Tibial nerve (tissue), 4 donors: ENCODE measurements at regions not wholly inside any gene's neighbourhood (a gene's known extent, or its start where the extent isn't known, plus 50 kb on each side); places are given as distances from the start of the nearest gene placed in this dataset.

Source experiments
- DNase-seq, 2 donors: peaks; one replicate each; pipeline ENCODE4 v3.0.0-alpha.2; 2019; ENCODE audit warnings: low spot score in 2 of 2
- H3K27ac ChIP-seq, 4 donors: fragments of 200-600 bp; sonication (generic) in 3 of 4; one replicate each; pipeline ENCODE4 v1.5.1; 2017 to 2019; ENCODE audit warnings: mild to moderate bottlenecking in 1 of 4
- H3K27me3 ChIP-seq, 2 donors: fragments of 200-600 bp; sonication (generic) in 1 of 2; one replicate each; pipeline versions ENCODE4 v1.5.1 to v1.6.0; 2017 to 2019
- H3K36me3 ChIP-seq, 3 donors: fragments of 200-600 bp; sonication (generic); one replicate each; pipeline ENCODE4 v1.5.1; 2018 to 2019
- H3K4me1 ChIP-seq, 4 donors: fragments of 200-600 bp; sonication (generic) in 3 of 4; one replicate each; pipeline ENCODE4 v1.5.1; 2017 to 2019
- H3K4me3 ChIP-seq, 4 donors: fragments of 200-600 bp; sonication (generic) in 3 of 4; one replicate each; pipeline ENCODE4 v1.5.1; 2017 to 2019; ENCODE audit warnings: mild to moderate bottlenecking in 1 of 4, moderate library complexity in 1 of 4
- H3K9me3 ChIP-seq, 4 donors: fragments of 200-600 bp; sonication (generic) in 3 of 4; one replicate each; pipeline ENCODE4 v1.5.1; 2017 to 2019
- EP300 ChIP-seq, 2 donors: sonication (generic); formaldehyde crosslinking; IDR thresholded peaks; one replicate each; pipeline ENCODE4 v1.6.1; 2017; ENCODE audit warnings: antibody characterized with exemption in 2 of 2, mild to moderate bottlenecking in 1 of 2
- POLR2A ChIP-seq, 2 donors: fragments of 450-650 bp; IDR thresholded peaks; one replicate each; pipeline ENCODE4 v1.6.1; 2017; ENCODE audit warnings: antibody characterized with exemption in 2 of 2, mild to moderate bottlenecking in 2 of 2, moderate library complexity in 2 of 2
- WGBS, 2 donors: methylation state at CpG; one replicate each; pipeline ENCODE4 v1.1.5; 2018; 5-methylcytosine and 5-hydroxymethylcytosine counted together
- TF ChIP-seq, protein P1 (sequence below), 5 experiments: fragments of 200-600 bp in 3 of 5; fragments of 450-650 bp in 2 of 5; sonication (generic) in 3 of 5; IDR thresholded peaks; one replicate each; pipeline ENCODE4 v1.5.1; 2016 to 2019; ENCODE audit warnings: antibody characterized with exemption in 5 of 5, mild to moderate bottlenecking in 3 of 5, moderate library complexity in 2 of 5

DNA sequence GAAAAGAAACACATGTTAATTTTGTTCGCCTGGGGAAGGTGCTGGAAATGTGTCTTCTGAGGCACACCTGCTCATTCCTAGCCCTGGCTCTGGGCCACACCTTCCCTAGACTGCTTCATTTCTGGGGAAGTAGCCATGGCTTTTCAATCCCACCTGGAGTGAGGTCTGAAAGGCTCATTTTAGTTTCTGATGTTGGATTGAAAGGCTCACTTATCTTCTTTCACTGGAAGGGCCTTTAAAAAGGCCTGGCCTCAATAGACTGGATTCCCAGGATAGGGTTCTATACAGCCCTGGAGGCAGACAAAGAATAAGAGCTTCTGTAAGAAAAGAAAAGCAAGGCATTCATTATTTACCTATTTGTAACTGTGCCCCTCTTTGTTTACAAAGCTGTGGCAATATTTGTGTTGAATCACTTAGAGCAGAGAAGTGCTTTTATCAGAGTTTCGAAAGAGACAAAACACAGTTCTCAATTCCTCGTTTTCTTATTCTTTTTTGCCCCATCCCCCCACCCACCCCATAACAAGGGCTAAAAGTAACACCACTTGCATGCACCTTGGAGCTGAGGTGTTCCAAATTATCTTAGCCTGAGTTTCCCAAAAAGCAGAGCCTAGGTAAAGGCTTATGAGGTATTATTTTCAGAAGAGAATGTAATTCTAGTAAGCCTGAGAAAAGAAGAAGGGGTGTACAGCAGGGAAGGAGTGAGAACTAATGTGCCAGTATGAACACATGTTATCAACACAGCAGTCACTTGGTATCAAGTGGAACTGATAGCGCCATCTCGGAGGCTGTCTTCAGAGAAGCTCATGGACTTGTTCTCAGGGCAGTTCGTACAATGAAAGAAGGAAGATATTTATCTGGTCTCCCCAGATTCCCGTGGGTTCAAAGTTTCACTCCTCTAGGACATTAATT lies 413.1 kb downstream of the KCTD16 start:
- Histone ChIP-seq H3K27ac (no peak overlapping the region), H3K4me3 (no peak overlapping the region), H3K27me3 (no peaks in the 10 kb centered on the region), H3K9me3 (no peaks in the 10 kb centered on the region), H3K4me1 (no peaks in the 10 kb centered on the region), H3K36me3 (no peaks in the 10 kb centered on the region)
- WGBS, 2 donors, result 78 to 82% methylated on average over 7 of the region's 7 CpGs
- TF ChIP-seq POLR2A (IDR thresholded peaks at IDR 0.05) (no peak), EP300 (IDR thresholded peaks at IDR 0.05) (no peak)
- TF ChIP-seq, protein P1, sequence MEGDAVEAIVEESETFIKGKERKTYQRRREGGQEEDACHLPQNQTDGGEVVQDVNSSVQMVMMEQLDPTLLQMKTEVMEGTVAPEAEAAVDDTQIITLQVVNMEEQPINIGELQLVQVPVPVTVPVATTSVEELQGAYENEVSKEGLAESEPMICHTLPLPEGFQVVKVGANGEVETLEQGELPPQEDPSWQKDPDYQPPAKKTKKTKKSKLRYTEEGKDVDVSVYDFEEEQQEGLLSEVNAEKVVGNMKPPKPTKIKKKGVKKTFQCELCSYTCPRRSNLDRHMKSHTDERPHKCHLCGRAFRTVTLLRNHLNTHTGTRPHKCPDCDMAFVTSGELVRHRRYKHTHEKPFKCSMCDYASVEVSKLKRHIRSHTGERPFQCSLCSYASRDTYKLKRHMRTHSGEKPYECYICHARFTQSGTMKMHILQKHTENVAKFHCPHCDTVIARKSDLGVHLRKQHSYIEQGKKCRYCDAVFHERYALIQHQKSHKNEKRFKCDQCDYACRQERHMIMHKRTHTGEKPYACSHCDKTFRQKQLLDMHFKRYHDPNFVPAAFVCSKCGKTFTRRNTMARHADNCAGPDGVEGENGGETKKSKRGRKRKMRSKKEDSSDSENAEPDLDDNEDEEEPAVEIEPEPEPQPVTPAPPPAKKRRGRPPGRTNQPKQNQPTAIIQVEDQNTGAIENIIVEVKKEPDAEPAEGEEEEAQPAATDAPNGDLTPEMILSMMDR (IDR thresholded peaks at IDR 0.05), result no peak
- DNase-seq, result no peak

DNA sequence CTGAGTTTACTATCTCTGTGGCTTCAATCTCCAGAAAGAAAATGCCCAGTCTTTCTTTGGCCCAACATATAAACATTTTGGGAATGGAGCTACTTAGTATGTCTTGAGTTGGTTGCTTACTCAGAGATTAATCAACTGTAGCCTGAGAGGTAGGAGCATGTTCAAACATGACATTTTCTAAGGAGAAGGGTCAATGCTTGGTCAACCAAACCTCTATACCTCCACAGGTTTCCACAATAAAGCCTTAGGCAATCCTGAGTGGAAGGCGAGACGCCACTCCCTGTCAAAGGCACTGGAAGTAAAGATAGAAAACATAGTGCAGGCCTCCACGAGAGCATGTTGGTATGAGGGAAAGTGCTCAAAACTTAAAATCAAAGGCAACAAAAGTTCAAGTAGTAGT lies 411.4 kb downstream of the KCTD16 start:
- WGBS, 2 donors, result 79 to 92% methylated on average over 3 of the region's 3 CpGs
- no peaks in the 10 kb centered on the region for H3K4me1 ChIP-seq
- no peak overlapping the region for H3K27ac ChIP-seq
- no peak overlapping the region for H3K4me3 ChIP-seq
- no peak for TF ChIP-seq EP300 (IDR thresholded peaks at IDR 0.05)
- TF ChIP-seq POLR2A (IDR thresholded peaks at IDR 0.05), result no peak
- TF ChIP-seq, protein P1 (IDR thresholded peaks at IDR 0.05), result no peak
- no peaks in the 10 kb centered on the region for H3K27me3 ChIP-seq
- no peak for DNase-seq
- no peaks in the 10 kb centered on the region for H3K9me3 ChIP-seq
- H3K36me3 ChIP-seq, result no peaks in the 10 kb centered on the region

DNA sequence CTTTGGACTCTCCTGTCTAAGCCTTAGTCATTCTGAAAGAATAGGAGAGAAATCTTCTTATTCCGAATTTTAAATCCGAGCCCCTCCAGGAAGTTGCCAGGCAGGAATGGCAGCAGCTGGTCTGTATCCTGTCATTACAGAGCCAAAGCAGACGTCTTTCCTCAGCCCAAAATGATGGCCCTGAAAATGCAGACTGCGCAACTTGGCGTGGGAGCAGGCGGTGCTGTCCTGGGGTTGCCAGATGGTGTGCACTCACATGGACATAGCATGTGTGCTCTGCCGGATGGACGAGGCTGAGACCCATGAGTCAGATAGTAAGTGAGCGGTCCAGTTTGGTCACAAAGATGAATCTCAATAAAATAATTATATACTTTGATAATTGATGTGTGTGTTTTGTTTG lies 410.4 kb downstream of the KCTD16 start:
- no peak for DNase-seq
- Histone ChIP-seq H3K4me1 (no peaks in the 10 kb centered on the region), H3K9me3 (no peaks in the 10 kb centered on the region), H3K27ac (no peak overlapping the region), H3K4me3 (no peak overlapping the region), H3K27me3 (no peaks in the 10 kb centered on the region), H3K36me3 (no peaks in the 10 kb centered on the region)
- WGBS, 2 donors, result 86 to 90% methylated on average over 9 of the region's 9 CpGs
- TF ChIP-seq, protein P1 (IDR thresholded peaks at IDR 0.05), result no peak
- TF ChIP-seq POLR2A (IDR thresholded peaks at IDR 0.05), result no peak
- no peak for TF ChIP-seq EP300 (IDR thresholded peaks at IDR 0.05)

DNA sequence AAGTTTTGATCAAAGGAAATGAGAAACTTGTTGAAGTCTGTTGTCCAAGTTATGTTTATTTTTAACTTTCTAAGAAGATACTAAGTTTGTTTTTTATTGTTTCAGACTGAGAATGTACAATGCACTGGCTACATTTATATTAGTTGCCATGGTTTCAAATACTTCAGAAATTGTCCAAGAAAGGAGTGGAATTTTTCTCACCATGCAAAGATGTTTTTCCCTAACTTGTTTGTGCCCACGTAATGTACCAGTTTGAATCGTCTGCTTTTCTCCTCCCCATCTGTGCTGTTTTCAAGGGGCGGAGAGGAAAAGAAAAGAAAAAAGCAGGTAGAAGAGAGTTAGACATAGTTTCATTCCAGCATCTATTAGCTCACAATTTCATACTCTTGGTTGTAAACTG lies 407.0 kb downstream of the KCTD16 start:
- H3K9me3 ChIP-seq, result peaks cover 0 to 6% (median 0%) of the 10 kb centered on the region in 4 donors
- H3K27me3 ChIP-seq, result no peaks in the 10 kb centered on the region
- DNase-seq, result no peak
- no peak overlapping the region for H3K27ac ChIP-seq
- H3K4me1 ChIP-seq, result no peaks in the 10 kb centered on the region
- WGBS, 2 donors, result 72 to 73% methylated on average over 3 of the region's 3 CpGs
- no peaks in the 10 kb centered on the region for H3K36me3 ChIP-seq
- H3K4me3 ChIP-seq, result no peak overlapping the region
- no peak for TF ChIP-seq EP300 (IDR thresholded peaks at IDR 0.05)
- TF ChIP-seq POLR2A (IDR thresholded peaks at IDR 0.05), result no peak
- TF ChIP-seq, protein P1 (IDR thresholded peaks at IDR 0.05), result no peak

DNA sequence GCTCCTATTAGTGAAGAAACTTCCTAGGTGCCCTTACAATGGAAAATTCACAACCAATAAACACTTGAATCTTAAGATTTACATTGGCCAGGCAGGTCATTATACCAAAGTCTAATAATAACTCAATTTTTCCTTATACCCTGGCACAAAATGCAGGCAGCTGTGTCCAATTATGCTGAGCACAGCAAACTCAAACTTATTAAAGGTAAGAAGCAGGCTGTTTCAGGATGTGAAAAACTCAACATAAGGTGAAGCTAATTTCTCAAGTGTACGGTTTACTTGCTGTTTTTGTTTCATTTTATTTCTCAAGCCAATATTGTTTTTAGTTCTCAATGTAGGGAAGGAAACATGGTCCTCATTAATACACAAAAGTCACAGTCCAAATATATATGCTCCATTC lies 405.1 kb downstream of the KCTD16 start:
- 57 to 61% methylated on average over 1 of the region's 1 CpG for WGBS, 2 donors

More for the DNA sequence above, 405.1 kb downstream of the KCTD16 start:
- Histone ChIP-seq H3K36me3 (no peaks in the 10 kb centered on the region), H3K9me3 (peaks cover 0 to 10% (median 0%) of the 10 kb centered on the region in 4 donors), H3K4me3 (no peak overlapping the region), H3K4me1 (no peaks in the 10 kb centered on the region), H3K27me3 (no peaks in the 10 kb centered on the region), H3K27ac (no peak overlapping the region)
- DNase-seq, result no peak
- TF ChIP-seq, protein P1 (IDR thresholded peaks at IDR 0.05), result no peak
- no peak for TF ChIP-seq POLR2A (IDR thresholded peaks at IDR 0.05)
